ENCODE measurements at regions not wholly inside any gene's neighbourhood (a gene's known extent, or its start where the extent isn't known, plus 50 kb on each side); places are given as distances from the start of the nearest gene placed in this dataset.

DNA sequence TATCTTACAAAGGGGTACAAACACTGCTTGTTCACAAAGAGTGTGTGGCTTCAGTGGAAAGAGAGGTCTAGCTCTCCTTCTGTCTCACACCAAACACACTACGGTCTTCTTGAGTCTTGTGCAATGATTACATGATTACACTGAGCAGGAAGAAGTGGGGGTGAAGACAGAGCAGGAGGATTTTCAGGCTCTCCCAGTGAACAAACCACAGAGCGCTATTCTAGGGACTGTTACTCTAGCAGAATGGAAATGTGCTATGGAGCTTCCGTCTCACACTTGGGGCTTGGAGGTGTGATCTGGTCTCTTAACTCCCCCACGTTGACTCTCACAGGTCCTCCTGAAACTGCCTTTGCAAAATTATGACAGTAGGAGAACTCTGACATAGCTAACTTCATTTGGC lies 203.4 kb downstream of the MYLK4 start:
- in situ Hi-C loops (cut with HindIII; ENCODE audit: low pct_unique_long_range_greater_than_20kb, low sequenced_read_pairs) (no loop called here), intact Hi-C loops (cut with micrococcal nuclease; ENCODE audit: unreplicated experiment) (no loop called here)
- Histone ChIP-seq H3K27ac (ENCODE audit: low read length) (no peak overlapping the region), H3K36me3 (ENCODE audit: control insufficient read depth, insufficient read depth, low read length) (no peaks in the 10 kb centered on the region), H3K27me3 (ENCODE audit: control insufficient read depth, insufficient read depth, low read length) (no peaks in the 10 kb centered on the region), H3K4me3 (ENCODE audit: low read depth in 2 of 2, low read length in 2 of 2) (no peak overlapping the region), H3K4me1 (ENCODE audit: control insufficient read depth, insufficient read depth, low read length) (no peaks in the 10 kb centered on the region), H3K9me3 (ENCODE audit: control insufficient read depth, insufficient read depth, low read depth, low read length) (no peaks in the 10 kb centered on the region)
- DNase-seq (ENCODE audit: low read depth, low spot score), result no peak
- no TSS peak for BruUV-seq (replicated peaks)
- ChIA-PET CTCF (no interaction called here), POLR2A (no interaction called here)
- no peak for ATAC-seq
- TF ChIP-seq TCF7L2 (IDR thresholded peaks at IDR 0.05; ENCODE audit: low read depth, low read length) (no peak), CTCF (IDR thresholded peaks at IDR 0.05) (no peak), REST (IDR thresholded peaks at IDR 0.05; ENCODE audit: insufficient read depth in 1 of 2, low read depth in 2 of 2, low read length in 1 of 2) (no peak), SIN3A (IDR thresholded peaks at IDR 0.05; ENCODE audit: borderline replicate concordance, insufficient read depth, low read depth, low read length) (no peak), POLR2AphosphoS5 (IDR thresholded peaks at IDR 0.05; ENCODE audit: low read depth, low read length) (no peak)

GRCh38 chr6:2546901-2547300 lies 203.8 kb downstream of the MYLK4 start:
- no peak for ATAC-seq
- TF ChIP-seq POLR2AphosphoS5 (IDR thresholded peaks at IDR 0.05; ENCODE audit: low read depth, low read length) (no peak), SIN3A (IDR thresholded peaks at IDR 0.05; ENCODE audit: borderline replicate concordance, insufficient read depth, low read depth, low read length) (no peak), CTCF (IDR thresholded peaks at IDR 0.05) (no peak), REST (IDR thresholded peaks at IDR 0.05; ENCODE audit: insufficient read depth in 1 of 2, low read depth in 2 of 2, low read length in 1 of 2) (no peak), TCF7L2 (IDR thresholded peaks at IDR 0.05; ENCODE audit: low read depth, low read length) (no peak)
- intact Hi-C loops (cut with micrococcal nuclease; ENCODE audit: unreplicated experiment) (no loop called here), in situ Hi-C loops (cut with HindIII; ENCODE audit: low pct_unique_long_range_greater_than_20kb, low sequenced_read_pairs) (no loop called here)
- no peak overlapping the region for H3K27ac ChIP-seq (ENCODE audit: low read length)
- no peaks in the 10 kb centered on the region for H3K27me3 ChIP-seq (ENCODE audit: control insufficient read depth, insufficient read depth, low read length)
- H3K36me3 ChIP-seq (ENCODE audit: control insufficient read depth, insufficient read depth, low read length), result no peaks in the 10 kb centered on the region
- H3K9me3 ChIP-seq (ENCODE audit: control insufficient read depth, insufficient read depth, low read depth, low read length), result no peaks in the 10 kb centered on the region
- CTCF ChIA-PET, result no interaction called here
- no TSS peak for BruUV-seq (replicated peaks)
- H3K4me3 ChIP-seq (ENCODE audit: low read depth in 2 of 2, low read length in 2 of 2), result no peak overlapping the region
- POLR2A ChIA-PET, result no interaction called here
- DNase-seq (ENCODE audit: low read depth, low spot score), result no peak
- H3K4me1 ChIP-seq (ENCODE audit: control insufficient read depth, insufficient read depth, low read length), result no peaks in the 10 kb centered on the region

Data from Panc1 (cell line).